ENCODE measurements at regions not wholly inside any gene's neighbourhood (a gene's known extent, or its start where the extent isn't known, plus 50 kb on each side); places are given as distances from the start of the nearest gene placed in this dataset.
"Not testable (repeated sequence)": the region's sequence is repeated elsewhere in the genome, so short reads cannot be mapped to it uniquely, and the experiment has no call there.

- DNase-seq (ENCODE audit: low spot score), result no peak
Observed at GRCh38 chr10:33875924-33876583, 541.6 kb upstream of the NRP1 start.

GRCh38 chr10:33871061-33871956 lies 536.8 kb upstream of the NRP1 start:
- DNase-seq (ENCODE audit: low spot score), result no peak
- intact Hi-C loops (cut with DNase I), result no loop called here

More at GRCh38 chr10:33875924-33876583, 541.6 kb upstream of the NRP1 start:
- intact Hi-C loops (cut with DNase I), result no loop called here

- intact Hi-C loops (cut with DNase I), result no loop called here
- DNase-seq (ENCODE audit: low spot score), result no peak
Observed at GRCh38 chr10:33869481-33869880, 535.0 kb upstream of the NRP1 start.

GRCh38 chr10:33869028-33869427 lies 534.6 kb upstream of the NRP1 start:
- no peak for DNase-seq (ENCODE audit: low spot score)

GRCh38 chr10:33867199-33867789 lies 532.8 kb upstream of the NRP1 start:
- DNase-seq (ENCODE audit: low spot score), result not testable (repeated sequence)

More at GRCh38 chr10:33869028-33869427, 534.6 kb upstream of the NRP1 start:
- intact Hi-C loops (cut with DNase I), result no loop called here

GRCh38 chr10:33863352-33863751 lies 528.9 kb upstream of the NRP1 start:
- intact Hi-C loops (cut with DNase I), result no loop called here
- DNase-seq (ENCODE audit: low spot score), result no peak

More at GRCh38 chr10:33867199-33867789, 532.8 kb upstream of the NRP1 start:
- intact Hi-C loops (cut with DNase I), result not testable (repeated sequence)

- DNase-seq (ENCODE audit: low spot score), result no peak
- intact Hi-C loops (cut with DNase I), result no loop called here
Observed at GRCh38 chr10:33862536-33863105, 528.2 kb upstream of the NRP1 start.

GRCh38 chr10:33861833-33862232 lies 527.4 kb upstream of the NRP1 start:
- intact Hi-C loops (cut with DNase I), result no loop called here
- DNase-seq (ENCODE audit: low spot score), result no peak

- intact Hi-C loops (cut with DNase I), result no loop called here
- DNase-seq (ENCODE audit: low spot score), result no peak
Observed at GRCh38 chr10:33861016-33861704, 526.7 kb upstream of the NRP1 start.

GRCh38 chr10:33860552-33860951 lies 526.1 kb upstream of the NRP1 start:
- intact Hi-C loops (cut with DNase I), result no loop called here
- no peak for DNase-seq (ENCODE audit: low spot score)

- intact Hi-C loops (cut with DNase I), result no loop called here
Observed at GRCh38 chr10:33859319-33860022, 525.0 kb upstream of the NRP1 start.

GRCh38 chr10:33858326-33858725 lies 523.9 kb upstream of the NRP1 start:
- no peak for DNase-seq (ENCODE audit: low spot score)
- intact Hi-C loops (cut with DNase I), result no loop called here

More at GRCh38 chr10:33859319-33860022, 525.0 kb upstream of the NRP1 start:
- DNase-seq (ENCODE audit: low spot score), result no peak

- DNase-seq (ENCODE audit: low spot score); intact Hi-C loops (cut with DNase I): not testable (repeated sequence)
Observed at GRCh38 chr10:33853221-33853620, 518.8 kb upstream of the NRP1 start.

GRCh38 chr10:33843379-33843778 lies 508.9 kb upstream of the NRP1 start:
- intact Hi-C loops (cut with DNase I), result no loop called here
- DNase-seq (ENCODE audit: low spot score), result no peak

GRCh38 chr10:33841678-33842077 lies 507.2 kb upstream of the NRP1 start:
- DNase-seq (ENCODE audit: low spot score), result no peak
- intact Hi-C loops (cut with DNase I), result no loop called here

- DNase-seq (ENCODE audit: low spot score), result no peak
- intact Hi-C loops (cut with DNase I), result no loop called here
Observed at GRCh38 chr10:33838731-33839130, 504.3 kb upstream of the NRP1 start.

- intact Hi-C loops (cut with DNase I), result no loop called here
- no peak for DNase-seq (ENCODE audit: low spot score)
Observed at GRCh38 chr10:33837736-33838135, 503.3 kb upstream of the NRP1 start.

GRCh38 chr10:33835556-33835955 lies 501.1 kb upstream of the NRP1 start:
- DNase-seq (ENCODE audit: low spot score), result no peak
- intact Hi-C loops (cut with DNase I), result no loop called here

- DNase-seq (ENCODE audit: low spot score), result no peak
- intact Hi-C loops (cut with DNase I), result no loop called here
Observed at GRCh38 chr10:33833566-33833965, 499.1 kb upstream of the NRP1 start.

Measured in cardiac septum (tissue), 1 donor.